GM23248 (cell line): ENCODE measurements at regions not wholly inside any gene's neighbourhood (a gene's known extent, or its start where the extent isn't known, plus 50 kb on each side); places are given as distances from the start of the nearest gene placed in this dataset.
"Not testable (repeated sequence)": the region's sequence is repeated elsewhere in the genome, so short reads cannot be mapped to it uniquely, and the experiment has no call there.

Experiments used
- DNase-seq: peaks from one replicate; pipeline ENCODE4 v3.0.0-alpha.2; 2015
- H2AFZ ChIP-seq: fragments of 200-600 bp; sonication (generic); 2 replicates; pipeline ENCODE4 v1.6.1; 2016; ENCODE audit warnings: antibody characterized with exemption
- H3F3A ChIP-seq: fragments of 200-600 bp; sonication (generic); 2 replicates; pipeline ENCODE4 v1.6.1; 2016; ENCODE audit warnings: mild to moderate bottlenecking, antibody characterized with exemption, mixed run types; ENCODE audit not compliant: insufficient read depth
- H3K27ac ChIP-seq: fragments of 200-600 bp; sonication (generic); 2 replicates; pipeline ENCODE4 v1.5.1; 2016; ENCODE audit warnings: mild to moderate bottlenecking
- H3K27me3 ChIP-seq: fragments of 200-600 bp; sonication (generic); replicated peaks from 2 replicates; pipeline ENCODE4 v1.6.1; 2016; ENCODE audit warnings: mild to moderate bottlenecking; ENCODE audit not compliant: insufficient read depth
- H3K36me3 ChIP-seq: fragments of 200-600 bp; sonication (generic); 2 replicates; pipeline ENCODE4 v1.6.1; 2016; ENCODE audit warnings: low read depth, mild to moderate bottlenecking
- H3K4me1 ChIP-seq: fragments of 200-600 bp; sonication (generic); 2 replicates; pipeline ENCODE4 v1.6.1; 2016; ENCODE audit warnings: mild to moderate bottlenecking; ENCODE audit not compliant: insufficient read depth
- H3K4me2 ChIP-seq: fragments of 200-600 bp; sonication (generic); one replicate; pipeline ENCODE4 v1.6.1; 2016; ENCODE audit warnings: mild to moderate bottlenecking; ENCODE audit not compliant: unreplicated experiment
- H3K4me3 ChIP-seq: fragments of 200-600 bp; sonication (generic); 2 replicates; pipeline ENCODE4 v1.5.1; 2016; ENCODE audit warnings: mild to moderate bottlenecking
- H3K79me2 ChIP-seq: fragments of 200-600 bp; sonication (generic); 2 replicates; pipeline ENCODE4 v1.6.1; 2016; ENCODE audit warnings: mild to moderate bottlenecking; ENCODE audit not compliant: insufficient read depth
- H3K9ac ChIP-seq: fragments of 200-600 bp; sonication (generic); 2 replicates; pipeline ENCODE4 v1.6.1; 2016; ENCODE audit warnings: mild to moderate bottlenecking
- H3K9me2 ChIP-seq: fragments of 200-600 bp; sonication (generic); 2 replicates; pipeline ENCODE4 v1.6.1; 2016; ENCODE audit warnings: mixed run types, mild to moderate bottlenecking, moderate library complexity; ENCODE audit not compliant: insufficient read depth
- H3K9me3 ChIP-seq: fragments of 200-600 bp; sonication (generic); one replicate; pipeline ENCODE4 v1.6.1; 2017; ENCODE audit warnings: low read depth
- H4K20me1 ChIP-seq: fragments of 200-600 bp; sonication (generic); 2 replicates; pipeline ENCODE4 v1.6.0; 2016; ENCODE audit not compliant: insufficient read depth
- EZH2 ChIP-seq: fragments of 200-600 bp; sonication (generic); IDR thresholded peaks from 2 replicates; pipeline ENCODE4 v1.6.1; 2018; ENCODE audit warnings: antibody characterized with exemption, mild to moderate bottlenecking; ENCODE audit not compliant: insufficient read depth, poor library complexity, severe bottlenecking
- EZH2phosphoT487 ChIP-seq: fragments of 200-600 bp; sonication (generic); IDR thresholded peaks from 2 replicates; pipeline ENCODE4 v1.6.1; 2018; ENCODE audit warnings: antibody characterized with exemption, moderate library complexity, mild to moderate bottlenecking, low read depth; ENCODE audit not compliant: insufficient read depth
- WGBS, 2 experiments: methylation state at CpG; one replicate each; pipeline ENCODE4 v1.1.6; 2015 to 2017; ENCODE audit warnings: low lambda C conversion rate in 2 of 2, low coverage in 1 of 2; ENCODE audit errors: missing lambda C conversion rate in 2 of 2; 5-methylcytosine and 5-hydroxymethylcytosine counted together
- in situ Hi-C: fragments of 300-500 bp; cut with MboI; formaldehyde crosslinking; loops from 2 replicates; pipeline ENCODE4 v1.15.0; 2020

DNA sequence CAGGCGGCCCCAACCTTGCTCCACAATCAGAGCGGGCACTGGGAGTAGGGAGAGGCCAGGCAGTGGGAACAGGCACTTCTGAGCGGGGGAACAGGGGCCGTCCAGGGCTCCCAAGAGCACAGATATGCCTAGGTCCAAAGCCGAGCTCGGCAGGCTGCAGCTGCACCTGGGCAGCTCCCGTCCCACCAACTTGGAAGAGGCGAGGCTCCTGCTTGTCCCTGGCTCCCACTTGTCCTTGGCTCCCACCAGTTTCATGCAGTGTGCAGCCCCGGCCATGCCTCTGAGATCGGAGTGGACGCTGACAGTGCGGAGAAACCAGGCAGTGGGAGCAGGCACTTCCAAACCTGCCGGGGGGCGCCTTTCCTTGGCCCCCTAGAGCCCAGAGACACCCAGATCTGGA is 84.0 kb upstream of the XAGE2 start:
- TF ChIP-seq EZH2 (no peak), EZH2phosphoT487 (no peak)
- in situ Hi-C loops = no loop called here
- Histone ChIP-seq H3K36me3 (no peaks in the 10 kb centered on the region), H3F3A (no peaks in the 10 kb centered on the region), H3K4me2 (no peak overlapping the region), H4K20me1 (no peaks in the 10 kb centered on the region), H3K27me3 (no peaks in the 10 kb centered on the region), H3K9ac (no peak overlapping the region), H3K9me3 (no peaks in the 10 kb centered on the region), H3K27ac (no peak overlapping the region), H3K9me2 (no peaks in the 10 kb centered on the region), H2AFZ (no peak overlapping the region), H3K79me2 (no peaks in the 10 kb centered on the region), H3K4me3 (no peak overlapping the region), H3K4me1 (no peaks in the 10 kb centered on the region)
- WGBS, 2 experiments = 41 to 63% methylated on average over 8 to 10 of the region's 14 CpGs
- DNase-seq = no peak

DNA sequence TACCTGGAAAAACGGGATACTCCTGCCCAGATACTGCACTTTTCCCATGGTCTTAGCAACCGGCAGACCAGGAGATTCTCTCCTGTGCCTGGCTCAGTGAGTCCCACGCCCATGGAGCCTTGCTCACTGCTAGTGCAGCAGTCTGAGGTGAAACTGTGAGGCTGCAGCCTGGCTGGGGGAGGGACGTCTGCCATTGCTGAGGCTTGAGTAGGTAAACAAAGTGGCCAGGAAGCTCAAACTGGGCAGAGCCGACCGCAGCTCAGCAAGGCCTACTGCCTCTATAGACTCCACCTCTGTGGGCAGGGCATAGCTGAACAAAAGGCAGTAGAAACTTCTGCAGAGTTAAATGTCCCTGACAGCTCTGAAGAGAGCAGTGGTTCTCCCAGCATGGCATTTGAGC is 69.9 kb upstream of the XAGE2 start:
- H2AFZ ChIP-seq, H3K9ac ChIP-seq, H3K4me3 ChIP-seq, H3K79me2 ChIP-seq, H3K9me2 ChIP-seq, H3F3A ChIP-seq, H3K27ac ChIP-seq, in situ Hi-C loops, H3K27me3 ChIP-seq, H3K9me3 ChIP-seq, H3K4me2 ChIP-seq, H3K36me3 ChIP-seq, H4K20me1 ChIP-seq, H3K4me1 ChIP-seq, DNase-seq: not testable (repeated sequence)
- 10 to 13% methylated on average over 5 of the region's 6 CpGs for WGBS, 2 experiments

- 75 to 100% methylated on average over 1 of the region's 1 CpG for WGBS, 2 experiments
- H3K27ac ChIP-seq = not testable (repeated sequence)
Observed at GRCh38 chrX:52308532-52308931, 60.3 kb upstream of the XAGE2 start.

More at GRCh38 chrX:52308532-52308931, 60.3 kb upstream of the XAGE2 start:
- H3K9ac ChIP-seq, H3K4me1 ChIP-seq, DNase-seq, H4K20me1 ChIP-seq, in situ Hi-C loops, H3F3A ChIP-seq, H2AFZ ChIP-seq, H3K79me2 ChIP-seq, H3K4me2 ChIP-seq, H3K4me3 ChIP-seq, H3K9me2 ChIP-seq, H3K9me3 ChIP-seq, H3K36me3 ChIP-seq, H3K27me3 ChIP-seq: not testable (repeated sequence)
